Neural cell (in vitro differentiated cells): ENCODE measurements at regions not wholly inside any gene's neighbourhood (a gene's known extent, or its start where the extent isn't known, plus 50 kb on each side); places are given as distances from the start of the nearest gene placed in this dataset.

Experiments used
- EP300 ChIP-seq: fragments of 450-650 bp; conservative IDR thresholded peaks from 2 replicates; pipeline ENCODE4 v1.6.1; 2014; ENCODE audit warnings: antibody characterized with exemption, mild to moderate bottlenecking, moderate library complexity; ENCODE audit not compliant: poor library complexity, severe bottlenecking
- POLR2AphosphoS5 ChIP-seq: IDR thresholded peaks from 2 replicates; pipeline ENCODE4 v1.6.1; 2012
- TAF1 ChIP-seq: IDR thresholded peaks from 2 replicates; pipeline ENCODE4 v1.6.1; 2012; ENCODE audit warnings: low read depth
- TF ChIP-seq, protein P1 (sequence below): fragments of 450-650 bp; IDR thresholded peaks from 2 replicates; pipeline ENCODE4 v1.5.1; 2014; ENCODE audit warnings: antibody characterized with exemption, mild to moderate bottlenecking, moderate library complexity; ENCODE audit not compliant: poor library complexity, severe bottlenecking
- TF ChIP-seq, protein P2 (sequence below): IDR thresholded peaks from 2 replicates; pipeline ENCODE4 v1.6.1; 2012; ENCODE audit warnings: borderline replicate concordance

DNA sequence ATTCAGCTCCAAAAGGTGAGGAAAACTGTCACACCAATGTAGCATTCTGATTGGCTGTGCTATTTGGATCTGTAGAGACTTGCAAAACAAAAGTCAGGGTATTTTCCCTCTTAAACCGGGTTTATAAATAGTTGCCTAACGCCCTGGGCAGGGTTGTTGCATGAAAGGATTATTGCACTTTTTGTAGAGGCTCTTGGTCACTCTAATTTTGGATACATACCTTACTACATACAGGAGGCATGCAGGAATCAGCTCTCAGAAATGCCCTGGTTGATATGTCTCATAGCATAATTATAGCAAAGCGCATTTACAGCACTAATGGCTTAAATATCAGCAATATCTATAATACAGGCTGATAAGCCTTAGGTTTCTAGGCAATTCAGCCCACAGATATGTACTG, 200.0 kb upstream of the GDNF start:
- TF ChIP-seq POLR2AphosphoS5: no peak
- TF ChIP-seq EP300: no peak
- no peak for TF ChIP-seq TAF1
- TF ChIP-seq, protein P1, sequence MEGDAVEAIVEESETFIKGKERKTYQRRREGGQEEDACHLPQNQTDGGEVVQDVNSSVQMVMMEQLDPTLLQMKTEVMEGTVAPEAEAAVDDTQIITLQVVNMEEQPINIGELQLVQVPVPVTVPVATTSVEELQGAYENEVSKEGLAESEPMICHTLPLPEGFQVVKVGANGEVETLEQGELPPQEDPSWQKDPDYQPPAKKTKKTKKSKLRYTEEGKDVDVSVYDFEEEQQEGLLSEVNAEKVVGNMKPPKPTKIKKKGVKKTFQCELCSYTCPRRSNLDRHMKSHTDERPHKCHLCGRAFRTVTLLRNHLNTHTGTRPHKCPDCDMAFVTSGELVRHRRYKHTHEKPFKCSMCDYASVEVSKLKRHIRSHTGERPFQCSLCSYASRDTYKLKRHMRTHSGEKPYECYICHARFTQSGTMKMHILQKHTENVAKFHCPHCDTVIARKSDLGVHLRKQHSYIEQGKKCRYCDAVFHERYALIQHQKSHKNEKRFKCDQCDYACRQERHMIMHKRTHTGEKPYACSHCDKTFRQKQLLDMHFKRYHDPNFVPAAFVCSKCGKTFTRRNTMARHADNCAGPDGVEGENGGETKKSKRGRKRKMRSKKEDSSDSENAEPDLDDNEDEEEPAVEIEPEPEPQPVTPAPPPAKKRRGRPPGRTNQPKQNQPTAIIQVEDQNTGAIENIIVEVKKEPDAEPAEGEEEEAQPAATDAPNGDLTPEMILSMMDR: no peak
- TF ChIP-seq, protein P2, sequence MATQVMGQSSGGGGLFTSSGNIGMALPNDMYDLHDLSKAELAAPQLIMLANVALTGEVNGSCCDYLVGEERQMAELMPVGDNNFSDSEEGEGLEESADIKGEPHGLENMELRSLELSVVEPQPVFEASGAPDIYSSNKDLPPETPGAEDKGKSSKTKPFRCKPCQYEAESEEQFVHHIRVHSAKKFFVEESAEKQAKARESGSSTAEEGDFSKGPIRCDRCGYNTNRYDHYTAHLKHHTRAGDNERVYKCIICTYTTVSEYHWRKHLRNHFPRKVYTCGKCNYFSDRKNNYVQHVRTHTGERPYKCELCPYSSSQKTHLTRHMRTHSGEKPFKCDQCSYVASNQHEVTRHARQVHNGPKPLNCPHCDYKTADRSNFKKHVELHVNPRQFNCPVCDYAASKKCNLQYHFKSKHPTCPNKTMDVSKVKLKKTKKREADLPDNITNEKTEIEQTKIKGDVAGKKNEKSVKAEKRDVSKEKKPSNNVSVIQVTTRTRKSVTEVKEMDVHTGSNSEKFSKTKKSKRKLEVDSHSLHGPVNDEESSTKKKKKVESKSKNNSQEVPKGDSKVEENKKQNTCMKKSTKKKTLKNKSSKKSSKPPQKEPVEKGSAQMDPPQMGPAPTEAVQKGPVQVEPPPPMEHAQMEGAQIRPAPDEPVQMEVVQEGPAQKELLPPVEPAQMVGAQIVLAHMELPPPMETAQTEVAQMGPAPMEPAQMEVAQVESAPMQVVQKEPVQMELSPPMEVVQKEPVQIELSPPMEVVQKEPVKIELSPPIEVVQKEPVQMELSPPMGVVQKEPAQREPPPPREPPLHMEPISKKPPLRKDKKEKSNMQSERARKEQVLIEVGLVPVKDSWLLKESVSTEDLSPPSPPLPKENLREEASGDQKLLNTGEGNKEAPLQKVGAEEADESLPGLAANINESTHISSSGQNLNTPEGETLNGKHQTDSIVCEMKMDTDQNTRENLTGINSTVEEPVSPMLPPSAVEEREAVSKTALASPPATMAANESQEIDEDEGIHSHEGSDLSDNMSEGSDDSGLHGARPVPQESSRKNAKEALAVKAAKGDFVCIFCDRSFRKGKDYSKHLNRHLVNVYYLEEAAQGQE: no peak
